ENCODE measurements at regions not wholly inside any gene's neighbourhood (a gene's known extent, or its start where the extent isn't known, plus 50 kb on each side); places are given as distances from the start of the nearest gene placed in this dataset.

DNA sequence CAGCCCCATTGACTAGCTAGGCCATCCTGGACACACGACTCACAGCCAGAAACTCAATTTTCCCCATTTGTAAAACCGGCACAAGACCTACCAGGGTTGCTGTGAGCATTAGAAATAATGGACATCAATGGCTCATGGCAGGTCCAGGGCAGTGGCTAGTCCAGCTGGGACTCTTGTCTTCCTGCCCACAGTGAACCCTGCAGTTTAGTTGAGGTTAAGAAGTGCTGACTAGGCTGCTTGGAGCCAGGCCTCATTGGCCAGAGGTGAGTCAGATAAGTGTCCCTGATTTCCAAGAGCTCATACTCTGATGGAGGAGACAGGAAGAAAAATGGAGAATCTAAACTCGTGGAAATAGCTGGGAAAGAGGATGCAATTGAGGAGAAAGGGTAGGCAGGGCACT is 123.4 kb upstream of the ZNF92 start:
- 74% methylated on average over 3 of the region's 3 CpGs for WGBS (ENCODE audit: insufficient coverage)
- peaks cover 0 to 7% of the 10 kb centered on the region in 2 donors for H3K9me3 ChIP-seq (replicated peaks in 1 of 2; ENCODE audit: control insufficient read depth in 1 of 2, insufficient read depth in 1 of 2, low read length in 2 of 2)

DNA sequence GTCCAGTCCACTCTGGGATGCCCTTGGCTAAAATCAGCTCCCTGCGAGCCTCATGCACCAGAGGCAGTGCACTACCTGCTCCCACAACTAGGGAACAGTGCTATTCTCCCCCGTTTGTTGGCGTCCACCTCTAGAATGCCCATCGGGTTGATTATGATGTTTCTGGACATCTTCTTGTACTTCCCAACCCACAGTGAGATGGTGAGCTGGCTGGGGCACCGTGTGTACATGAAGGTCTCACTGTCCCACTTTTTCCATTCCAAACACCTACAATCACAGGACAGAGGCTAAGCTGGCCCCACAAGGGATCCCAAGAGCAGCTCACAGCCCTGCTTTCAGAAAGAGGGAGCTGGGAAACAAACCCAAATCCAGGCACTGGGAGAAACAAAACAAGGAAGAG is 126.2 kb upstream of the ZNF92 start:
- Histone ChIP-seq H3K4me1 (ENCODE audit: control insufficient read depth in 1 of 2, insufficient read depth in 2 of 2, low read length in 2 of 2) (peaks cover 0 to 5% of the 10 kb centered on the region in 2 donors), H3K4me3 (replicated peaks in 1 of 3; ENCODE audit: low read depth in 2 of 3, low read length in 3 of 3) (no peak overlapping the region), H3K27ac (ENCODE audit: low read depth in 1 of 2, low read length in 2 of 2) (no peak overlapping the region), H3K4me2 (replicated peaks; ENCODE audit: extremely low read depth, low read length, poor library complexity, severe bottlenecking) (no peak overlapping the region), H3K27me3 (ENCODE audit: control insufficient read depth in 2 of 2, insufficient read depth in 2 of 2, low read length in 2 of 2) (peaks cover 0 to 14% of the 10 kb centered on the region in 2 donors), H4K20me1 (ENCODE audit: insufficient read depth, low read length) (no peaks in the 10 kb centered on the region), H3K9ac (ENCODE audit: insufficient read depth, low read length, poor library complexity, severe bottlenecking) (no peak overlapping the region), H3K79me2 (ENCODE audit: insufficient read depth, low read length) (no peaks in the 10 kb centered on the region), H3K36me3 (replicated peaks in 1 of 2; ENCODE audit: control insufficient read depth in 1 of 2, insufficient read depth in 2 of 2, low read length in 2 of 2) (no peaks in the 10 kb centered on the region), H3K9me3 (replicated peaks in 1 of 2; ENCODE audit: control insufficient read depth in 1 of 2, insufficient read depth in 1 of 2, low read length in 2 of 2) (peaks cover 0 to 7% of the 10 kb centered on the region in 2 donors), H2AFZ (ENCODE audit: insufficient read depth, low read depth, low read length, poor library complexity, severe bottlenecking) (no peak overlapping the region)
- Mint-ChIP-seq H3K4me3 (no peak overlapping the region), H3K4me1 (peaks cover 5% of the 10 kb centered on the region), H3K9me3 (peaks cover 0 to 10% (median 2%) of the 10 kb centered on the region in 7 donors), H3K27ac (no peak overlapping the region), H3K27me3 (ENCODE audit: low read depth in 3 of 3) (peaks cover 16 to 30% (median 20%) of the 10 kb centered on the region in 3 donors), H3K36me3 (no peaks in the 10 kb centered on the region)
- TF ChIP-seq, protein P1, sequence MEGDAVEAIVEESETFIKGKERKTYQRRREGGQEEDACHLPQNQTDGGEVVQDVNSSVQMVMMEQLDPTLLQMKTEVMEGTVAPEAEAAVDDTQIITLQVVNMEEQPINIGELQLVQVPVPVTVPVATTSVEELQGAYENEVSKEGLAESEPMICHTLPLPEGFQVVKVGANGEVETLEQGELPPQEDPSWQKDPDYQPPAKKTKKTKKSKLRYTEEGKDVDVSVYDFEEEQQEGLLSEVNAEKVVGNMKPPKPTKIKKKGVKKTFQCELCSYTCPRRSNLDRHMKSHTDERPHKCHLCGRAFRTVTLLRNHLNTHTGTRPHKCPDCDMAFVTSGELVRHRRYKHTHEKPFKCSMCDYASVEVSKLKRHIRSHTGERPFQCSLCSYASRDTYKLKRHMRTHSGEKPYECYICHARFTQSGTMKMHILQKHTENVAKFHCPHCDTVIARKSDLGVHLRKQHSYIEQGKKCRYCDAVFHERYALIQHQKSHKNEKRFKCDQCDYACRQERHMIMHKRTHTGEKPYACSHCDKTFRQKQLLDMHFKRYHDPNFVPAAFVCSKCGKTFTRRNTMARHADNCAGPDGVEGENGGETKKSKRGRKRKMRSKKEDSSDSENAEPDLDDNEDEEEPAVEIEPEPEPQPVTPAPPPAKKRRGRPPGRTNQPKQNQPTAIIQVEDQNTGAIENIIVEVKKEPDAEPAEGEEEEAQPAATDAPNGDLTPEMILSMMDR (IDR thresholded peaks at IDR 0.05) = no peak
- intact Hi-C loops (cut with micrococcal nuclease) = no loop called here
- no peak for DNase-seq
- WGBS (ENCODE audit: insufficient coverage) = 100% methylated on average over 3 of the region's 5 CpGs

More for the DNA sequence above, 123.4 kb upstream of the ZNF92 start:
- H3K27ac Mint-ChIP-seq = no peak overlapping the region
- H3K4me1 ChIP-seq (ENCODE audit: control insufficient read depth in 1 of 2, insufficient read depth in 2 of 2, low read length in 2 of 2) = peaks cover 0 to 5% of the 10 kb centered on the region in 2 donors
- H3K79me2 ChIP-seq (ENCODE audit: insufficient read depth, low read length) = no peaks in the 10 kb centered on the region
- peaks cover 29 to 35% (median 30%) of the 10 kb centered on the region in 3 donors for H3K27me3 Mint-ChIP-seq (ENCODE audit: low read depth in 3 of 3)
- H3K4me3 ChIP-seq (replicated peaks in 1 of 3; ENCODE audit: low read depth in 2 of 3, low read length in 3 of 3) = no peak overlapping the region
- no peak overlapping the region for H3K27ac ChIP-seq (ENCODE audit: low read depth in 1 of 2, low read length in 2 of 2)
- H2AFZ ChIP-seq (ENCODE audit: insufficient read depth, low read depth, low read length, poor library complexity, severe bottlenecking) = no peak overlapping the region
- no peak overlapping the region for H3K4me2 ChIP-seq (replicated peaks; ENCODE audit: extremely low read depth, low read length, poor library complexity, severe bottlenecking)
- no peak for DNase-seq
- H3K36me3 ChIP-seq (replicated peaks in 1 of 2; ENCODE audit: control insufficient read depth in 1 of 2, insufficient read depth in 2 of 2, low read length in 2 of 2) = no peaks in the 10 kb centered on the region
- no peak overlapping the region for H3K9ac ChIP-seq (ENCODE audit: insufficient read depth, low read length, poor library complexity, severe bottlenecking)
- intact Hi-C loops (cut with micrococcal nuclease) = no loop called here
- peaks cover 0 to 13% (median 3%) of the 10 kb centered on the region in 7 donors for H3K9me3 Mint-ChIP-seq
- peaks cover 7% of the 10 kb centered on the region for H3K4me1 Mint-ChIP-seq
- no peaks in the 10 kb centered on the region for H4K20me1 ChIP-seq (ENCODE audit: insufficient read depth, low read length)
- H3K4me3 Mint-ChIP-seq = no peak overlapping the region
- TF ChIP-seq, protein P1 (IDR thresholded peaks at IDR 0.05) = no peak
- H3K27me3 ChIP-seq (ENCODE audit: control insufficient read depth in 2 of 2, insufficient read depth in 2 of 2, low read length in 2 of 2) = peaks cover 0 to 23% of the 10 kb centered on the region in 2 donors
- no peaks in the 10 kb centered on the region for H3K36me3 Mint-ChIP-seq
